ENCODE measurements at regions not wholly inside any gene's neighbourhood (a gene's known extent, or its start where the extent isn't known, plus 50 kb on each side); places are given as distances from the start of the nearest gene placed in this dataset.

DNA sequence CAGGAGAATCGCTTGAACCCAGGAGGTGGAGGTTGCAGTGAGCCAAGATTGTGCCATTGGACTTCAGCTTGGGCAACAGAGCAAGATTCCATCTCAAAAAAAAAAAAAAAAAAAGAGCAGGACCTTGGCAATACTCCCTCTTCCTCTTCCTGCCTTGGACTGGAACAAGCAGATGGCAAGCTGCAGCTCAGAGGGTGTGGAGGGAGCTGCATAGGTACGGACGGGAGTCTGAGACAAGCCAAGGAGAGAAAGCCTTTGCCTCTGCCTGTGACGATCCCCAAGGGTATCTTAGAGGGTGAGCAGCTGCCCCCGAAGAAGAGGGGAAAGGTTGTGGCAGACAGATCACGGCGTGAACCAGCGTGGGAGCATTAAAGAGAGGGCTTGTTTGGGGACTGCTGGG, 109.2 kb downstream of the AIPL1 start:
- no peak overlapping the region for H3K27ac ChIP-seq (ENCODE audit: low read length)
- no peaks in the 10 kb centered on the region for H3K27me3 ChIP-seq (ENCODE audit: control insufficient read depth, insufficient read depth, low read length)
- 100% methylated on average over 1 of the region's 8 CpGs for WGBS (ENCODE audit: insufficient coverage, low lambda C conversion rate)
- H3K36me3 ChIP-seq (ENCODE audit: control insufficient read depth, insufficient read depth, low read length), result no peaks in the 10 kb centered on the region
- no peak overlapping the region for H3K4me3 ChIP-seq (ENCODE audit: low read length)
- H3K9me3 ChIP-seq (ENCODE audit: control insufficient read depth, low read depth, low read length), result no peaks in the 10 kb centered on the region
- no peaks in the 10 kb centered on the region for H3K4me1 ChIP-seq (ENCODE audit: control insufficient read depth, insufficient read depth, low read length)
- no peak for DNase-seq

DNA sequence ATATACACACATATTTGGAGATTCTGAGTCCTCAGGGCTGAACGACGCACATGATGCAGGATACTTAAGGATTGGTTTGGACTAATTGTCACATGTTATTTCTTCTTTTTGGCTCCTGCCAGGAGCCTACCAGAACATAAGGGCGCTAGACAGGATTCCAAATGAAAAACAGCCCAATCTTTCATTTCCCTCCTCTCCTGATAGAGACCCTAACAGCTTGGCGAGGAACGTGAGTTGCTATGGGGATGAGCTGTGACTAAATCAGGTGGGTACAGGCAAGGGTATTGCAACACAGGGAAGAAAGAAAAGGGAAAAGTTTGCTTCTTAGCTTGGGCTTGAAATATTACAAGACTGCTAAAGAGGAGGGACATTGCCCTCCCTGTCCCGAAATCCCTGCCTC, 109.9 kb downstream of the AIPL1 start:
- no peaks in the 10 kb centered on the region for H3K9me3 ChIP-seq (ENCODE audit: control insufficient read depth, low read depth, low read length)
- no peak overlapping the region for H3K4me3 ChIP-seq (ENCODE audit: low read length)
- DNase-seq, result no peak
- no peaks in the 10 kb centered on the region for H3K4me1 ChIP-seq (ENCODE audit: control insufficient read depth, insufficient read depth, low read length)
- no peak overlapping the region for H3K27ac ChIP-seq (ENCODE audit: low read length)
- no peaks in the 10 kb centered on the region for H3K36me3 ChIP-seq (ENCODE audit: control insufficient read depth, insufficient read depth, low read length)
- WGBS (ENCODE audit: insufficient coverage, low lambda C conversion rate), result 83% methylated on average over 1 of the region's 6 CpGs
- H3K27me3 ChIP-seq (ENCODE audit: control insufficient read depth, insufficient read depth, low read length), result no peaks in the 10 kb centered on the region

DNA sequence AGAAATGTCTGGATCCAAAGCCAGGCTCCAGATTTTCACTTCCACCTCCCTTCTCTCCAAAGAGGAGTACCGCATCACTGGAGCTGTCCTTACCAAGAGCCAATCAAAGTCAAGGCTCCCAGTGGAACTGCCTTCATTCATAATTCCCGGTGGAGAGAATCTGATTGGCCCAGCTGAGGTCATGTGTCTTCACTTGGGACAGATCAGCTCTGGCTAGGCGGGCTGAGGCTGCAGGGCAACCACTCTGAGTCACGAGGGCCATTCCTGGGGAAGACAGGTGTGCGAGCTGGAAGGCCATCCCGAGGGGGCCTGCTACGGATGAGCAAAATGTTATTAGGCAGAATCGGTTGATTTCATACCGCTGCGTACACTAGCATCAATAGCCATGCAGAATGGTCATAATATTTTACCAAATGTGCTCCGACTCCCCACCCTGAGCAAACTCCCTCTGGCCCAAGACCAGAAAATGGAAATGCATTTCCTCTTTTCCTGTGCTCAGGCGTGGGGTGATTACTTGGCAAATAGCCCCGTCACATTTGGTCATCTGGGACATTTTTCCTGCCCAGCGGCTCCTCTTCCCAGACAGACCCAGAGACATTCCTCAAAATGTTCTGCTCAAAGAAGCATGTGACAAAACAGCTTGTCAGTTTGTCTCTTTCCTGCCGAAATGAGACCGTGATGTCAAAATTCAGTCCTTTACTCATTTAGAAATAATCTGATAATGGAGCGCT, 111.1 kb downstream of the AIPL1 start:
- Histone ChIP-seq H3K4me1 (ENCODE audit: control insufficient read depth, insufficient read depth, low read length) (no peaks in the 10 kb centered on the region), H3K4me3 (ENCODE audit: low read length) (no peak overlapping the region), H3K27me3 (ENCODE audit: control insufficient read depth, insufficient read depth, low read length) (no peaks in the 10 kb centered on the region), H3K9me3 (ENCODE audit: control insufficient read depth, low read depth, low read length) (no peaks in the 10 kb centered on the region), H3K27ac (ENCODE audit: low read length) (no peak overlapping the region), H3K36me3 (ENCODE audit: control insufficient read depth, insufficient read depth, low read length) (no peaks in the 10 kb centered on the region)
- WGBS (ENCODE audit: insufficient coverage, low lambda C conversion rate), result no CpG with 5 or more reads among the region's 17 CpGs
- no peak for DNase-seq

DNA sequence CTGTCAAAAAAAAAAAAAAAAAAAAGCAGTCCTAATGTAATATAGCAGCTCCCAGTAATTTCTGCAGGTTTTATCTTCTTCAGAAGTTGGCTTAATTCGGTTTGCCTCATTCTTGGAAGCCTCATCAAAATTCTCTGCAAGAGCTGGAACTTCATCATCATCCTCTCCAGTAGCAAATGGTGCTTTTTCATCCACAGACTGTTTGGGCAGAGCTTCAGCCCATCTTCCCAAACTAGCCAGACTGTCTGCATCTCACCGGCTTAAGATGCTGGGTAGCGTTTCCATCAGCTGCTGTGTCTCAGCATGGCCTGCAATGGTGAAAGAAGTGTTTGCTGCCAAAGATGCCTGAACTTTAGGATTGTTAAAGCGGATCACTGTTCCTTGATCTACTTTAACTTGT, 112.6 kb downstream of the AIPL1 start:
- no peaks in the 10 kb centered on the region for H3K9me3 ChIP-seq (ENCODE audit: control insufficient read depth, low read depth, low read length)
- no peaks in the 10 kb centered on the region for H3K4me1 ChIP-seq (ENCODE audit: control insufficient read depth, insufficient read depth, low read length)
- no peaks in the 10 kb centered on the region for H3K27me3 ChIP-seq (ENCODE audit: control insufficient read depth, insufficient read depth, low read length)
- H3K27ac ChIP-seq (ENCODE audit: low read length), result no peak overlapping the region
- no peak overlapping the region for H3K4me3 ChIP-seq (ENCODE audit: low read length)
- no peaks in the 10 kb centered on the region for H3K36me3 ChIP-seq (ENCODE audit: control insufficient read depth, insufficient read depth, low read length)
- DNase-seq, result no peak
- 60% methylated on average over 2 of the region's 4 CpGs for WGBS (ENCODE audit: insufficient coverage, low lambda C conversion rate)

DNA sequence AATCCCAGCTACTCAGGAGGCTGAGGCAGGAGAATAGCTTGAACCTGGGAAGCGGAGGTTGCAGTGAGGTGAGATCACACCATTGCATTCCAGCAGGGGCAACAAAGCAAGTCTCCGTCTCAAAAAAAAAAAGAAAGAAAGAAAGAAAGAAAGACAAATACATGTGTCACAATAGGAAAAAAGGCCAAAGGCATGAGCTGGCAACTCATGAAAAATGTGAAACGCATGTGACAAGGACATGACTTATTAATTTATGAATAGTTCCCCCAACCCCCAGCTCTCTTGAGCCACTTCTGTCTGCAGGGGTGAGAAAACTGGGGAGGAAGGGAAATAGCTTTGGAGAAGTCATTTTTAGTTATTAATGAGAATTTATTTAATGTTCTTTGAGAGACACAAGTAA, 120.6 kb downstream of the AIPL1 start:
- WGBS (ENCODE audit: insufficient coverage, low lambda C conversion rate), result 76% methylated on average over 3 of the region's 3 CpGs
- H3K9me3 ChIP-seq (ENCODE audit: control insufficient read depth, low read depth, low read length), result no peaks in the 10 kb centered on the region
- no peaks in the 10 kb centered on the region for H3K4me1 ChIP-seq (ENCODE audit: control insufficient read depth, insufficient read depth, low read length)
- no peak for DNase-seq
- no peaks in the 10 kb centered on the region for H3K36me3 ChIP-seq (ENCODE audit: control insufficient read depth, insufficient read depth, low read length)
- H3K4me3 ChIP-seq (ENCODE audit: low read length), result no peak overlapping the region
- H3K27ac ChIP-seq (ENCODE audit: low read length), result no peak overlapping the region
- no peaks in the 10 kb centered on the region for H3K27me3 ChIP-seq (ENCODE audit: control insufficient read depth, insufficient read depth, low read length)

DNA sequence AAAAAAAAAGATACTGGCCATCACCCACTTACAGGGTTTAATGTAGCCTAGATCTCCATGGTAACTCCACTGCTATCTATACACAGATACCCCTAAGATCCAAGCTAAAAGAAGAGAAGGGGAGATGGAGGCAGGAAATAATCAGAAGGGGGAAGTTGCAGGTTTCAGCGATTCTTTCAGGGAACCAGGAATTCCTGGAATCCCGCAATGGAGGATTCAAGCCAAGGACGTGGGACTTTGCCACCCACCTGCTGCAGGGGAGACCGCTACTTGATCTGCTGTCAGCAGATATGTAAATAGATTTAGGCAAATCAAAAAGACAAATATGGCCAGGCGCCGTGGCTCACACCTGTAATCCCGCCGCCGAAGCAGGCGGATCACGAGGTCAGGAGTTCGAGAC, 121.1 kb downstream of the AIPL1 start:
- Histone ChIP-seq H3K27me3 (ENCODE audit: control insufficient read depth, insufficient read depth, low read length) (no peaks in the 10 kb centered on the region), H3K36me3 (ENCODE audit: control insufficient read depth, insufficient read depth, low read length) (no peaks in the 10 kb centered on the region), H3K4me3 (ENCODE audit: low read length) (no peak overlapping the region), H3K27ac (ENCODE audit: low read length) (no peak overlapping the region), H3K4me1 (ENCODE audit: control insufficient read depth, insufficient read depth, low read length) (no peaks in the 10 kb centered on the region), H3K9me3 (ENCODE audit: control insufficient read depth, low read depth, low read length) (no peaks in the 10 kb centered on the region)
- no CpG with 5 or more reads among the region's 12 CpGs for WGBS (ENCODE audit: insufficient coverage, low lambda C conversion rate)
- no peak for DNase-seq

DNA sequence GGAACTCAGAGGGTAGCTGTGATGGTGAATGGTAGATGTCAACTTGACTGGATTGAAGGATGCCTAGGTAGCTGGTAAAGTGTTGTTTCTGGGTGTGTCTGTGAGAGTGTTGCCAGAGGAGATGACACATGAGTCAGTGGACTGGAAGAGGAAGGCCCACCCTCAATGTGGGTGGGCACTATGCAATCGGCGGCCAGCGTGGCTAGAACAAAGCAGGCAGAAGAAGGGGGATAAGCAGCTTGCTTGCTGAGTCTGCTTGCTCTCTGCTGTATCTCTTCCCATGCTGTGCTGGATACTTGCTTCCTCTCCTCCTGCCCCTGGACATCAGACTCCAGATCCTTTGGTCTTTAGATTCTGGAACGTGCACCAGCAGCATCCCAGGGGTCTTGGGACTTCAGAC, 128.1 kb downstream of the AIPL1 start:
- Histone ChIP-seq H3K4me1 (ENCODE audit: control insufficient read depth, insufficient read depth, low read length) (no peaks in the 10 kb centered on the region), H3K9me3 (ENCODE audit: control insufficient read depth, low read depth, low read length) (no peaks in the 10 kb centered on the region), H3K27me3 (ENCODE audit: control insufficient read depth, insufficient read depth, low read length) (no peaks in the 10 kb centered on the region), H3K27ac (ENCODE audit: low read length) (no peak overlapping the region), H3K4me3 (ENCODE audit: low read length) (no peak overlapping the region), H3K36me3 (ENCODE audit: control insufficient read depth, insufficient read depth, low read length) (no peaks in the 10 kb centered on the region)
- DNase-seq, result no peak
- WGBS (ENCODE audit: insufficient coverage, low lambda C conversion rate), result no CpG with 5 or more reads among the region's 4 CpGs

DNA sequence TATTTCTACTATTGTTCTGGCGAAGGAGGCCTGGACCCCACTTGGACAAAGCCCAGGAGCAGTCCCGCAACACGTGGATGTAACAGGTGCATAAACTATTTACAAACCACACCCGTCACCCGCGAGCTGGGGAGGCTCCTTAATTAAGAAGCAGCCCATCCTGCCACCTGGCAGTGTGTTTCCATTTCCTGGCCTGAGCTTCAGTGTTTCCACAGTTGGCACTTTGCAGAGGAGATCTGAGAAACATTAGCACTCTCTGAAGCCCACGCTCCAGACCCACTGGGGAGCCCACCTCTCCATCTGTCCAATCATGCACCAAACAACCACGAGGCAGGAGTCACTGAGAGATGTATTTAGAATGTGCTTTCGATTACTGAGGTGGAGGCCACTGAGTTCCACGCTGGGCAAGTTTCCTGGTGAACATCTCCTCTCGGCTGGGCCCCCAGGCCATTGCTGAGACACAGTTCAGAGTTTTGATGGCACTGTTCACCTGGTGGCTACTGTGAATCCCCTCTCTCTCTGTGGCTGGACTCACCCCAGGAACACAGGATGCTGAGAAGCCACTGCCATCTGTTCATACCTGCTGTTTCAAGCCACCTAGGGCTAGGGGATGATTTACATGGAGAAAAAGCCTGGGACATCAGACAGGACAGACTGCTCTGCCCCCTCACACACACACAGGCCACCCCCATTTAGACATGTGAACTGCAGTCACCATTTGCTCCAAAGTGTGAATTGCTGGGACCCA, 129.1 kb downstream of the AIPL1 start:
- Histone ChIP-seq H3K9me3 (ENCODE audit: control insufficient read depth, low read depth, low read length) (no peaks in the 10 kb centered on the region), H3K4me1 (ENCODE audit: control insufficient read depth, insufficient read depth, low read length) (no peaks in the 10 kb centered on the region), H3K27me3 (ENCODE audit: control insufficient read depth, insufficient read depth, low read length) (no peaks in the 10 kb centered on the region), H3K4me3 (ENCODE audit: low read length) (no peak overlapping the region), H3K36me3 (ENCODE audit: control insufficient read depth, insufficient read depth, low read length) (no peaks in the 10 kb centered on the region), H3K27ac (ENCODE audit: low read length) (no peak overlapping the region)
- DNase-seq, result no peak
- no CpG with 5 or more reads among the region's 11 CpGs for WGBS (ENCODE audit: insufficient coverage, low lambda C conversion rate)

DNA sequence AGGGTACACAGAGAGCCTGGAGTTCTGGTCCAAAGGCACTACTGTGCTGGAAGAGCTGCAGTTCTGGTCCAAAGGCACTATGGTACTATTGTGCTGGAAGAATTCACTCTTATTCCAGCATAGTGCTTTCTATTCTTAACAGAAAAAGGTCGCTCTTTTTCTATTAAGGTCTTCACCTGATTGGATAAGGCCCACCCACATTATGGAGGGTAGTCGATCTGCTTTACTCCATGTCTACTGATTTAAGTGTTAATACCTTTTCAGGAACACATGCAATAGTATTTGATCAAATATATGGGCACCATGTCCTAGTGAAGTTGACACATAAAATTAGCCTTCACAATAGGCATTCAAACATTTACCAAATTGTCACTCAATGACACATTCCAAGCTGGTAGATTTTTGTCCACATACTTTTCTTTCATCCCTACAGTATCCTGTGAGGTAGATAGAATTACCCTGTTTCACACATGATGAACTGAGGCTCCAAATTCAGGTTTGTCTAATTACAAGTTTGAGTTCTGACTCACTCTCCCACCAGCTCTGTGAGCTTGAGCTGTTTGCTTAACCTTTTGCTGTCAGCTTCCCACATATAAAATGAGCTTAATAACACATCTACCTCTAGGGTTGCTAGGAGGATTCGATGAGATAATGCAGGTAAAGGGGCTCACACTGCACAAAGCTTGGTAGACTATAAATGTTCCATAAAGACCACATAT, 129.9 kb downstream of the AIPL1 start:
- H3K4me1 ChIP-seq (ENCODE audit: control insufficient read depth, insufficient read depth, low read length), result no peaks in the 10 kb centered on the region
- no peaks in the 10 kb centered on the region for H3K27me3 ChIP-seq (ENCODE audit: control insufficient read depth, insufficient read depth, low read length)
- DNase-seq, result no peak
- no peaks in the 10 kb centered on the region for H3K36me3 ChIP-seq (ENCODE audit: control insufficient read depth, insufficient read depth, low read length)
- H3K4me3 ChIP-seq (ENCODE audit: low read length), result no peak overlapping the region
- no peak overlapping the region for H3K27ac ChIP-seq (ENCODE audit: low read length)
- no peaks in the 10 kb centered on the region for H3K9me3 ChIP-seq (ENCODE audit: control insufficient read depth, low read depth, low read length)
- 71% methylated on average over 1 of the region's 3 CpGs for WGBS (ENCODE audit: insufficient coverage, low lambda C conversion rate)

DNA sequence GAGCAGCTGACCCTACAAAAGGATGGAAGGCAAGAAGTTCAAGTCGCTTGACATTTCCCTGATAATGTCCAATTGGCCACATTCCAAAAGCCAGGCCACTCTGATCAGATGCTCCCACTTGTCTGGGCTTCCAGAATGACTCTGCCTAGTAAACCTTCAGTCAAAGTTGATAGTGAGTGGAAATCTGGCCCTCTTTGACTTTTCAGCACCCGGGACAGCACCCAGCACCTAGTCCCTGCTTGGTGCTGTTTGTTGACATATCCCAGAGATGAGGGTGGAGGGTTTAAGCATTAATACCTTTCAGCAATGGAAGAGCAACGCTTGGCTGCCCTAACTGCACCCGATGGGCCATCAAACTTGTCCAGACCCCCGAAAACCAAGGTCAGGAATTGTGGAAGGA, 131.3 kb downstream of the AIPL1 start:
- no CpG with 5 or more reads among the region's 5 CpGs for WGBS (ENCODE audit: insufficient coverage, low lambda C conversion rate)
- Histone ChIP-seq H3K36me3 (ENCODE audit: control insufficient read depth, insufficient read depth, low read length) (no peaks in the 10 kb centered on the region), H3K9me3 (ENCODE audit: control insufficient read depth, low read depth, low read length) (no peaks in the 10 kb centered on the region), H3K4me3 (ENCODE audit: low read length) (no peak overlapping the region), H3K4me1 (ENCODE audit: control insufficient read depth, insufficient read depth, low read length) (no peaks in the 10 kb centered on the region), H3K27ac (ENCODE audit: low read length) (no peak overlapping the region), H3K27me3 (ENCODE audit: control insufficient read depth, insufficient read depth, low read length) (no peaks in the 10 kb centered on the region)
- DNase-seq, result no peak

All from large intestine (tissue), 3 donors.